GM18909 (cell line): ENCODE measurements at regions not wholly inside any gene's neighbourhood (a gene's known extent, or its start where the extent isn't known, plus 50 kb on each side); places are given as distances from the start of the nearest gene placed in this dataset.
A peak's percentile ranks its signal among the peaks of the same experiment; 100 is the strongest.

ENCODE experiments used
- ATAC-seq: cut with Tn5 transposase; IDR thresholded peaks from one replicate; pipeline ENCODE4 v1.9.1; 2021; ENCODE audit warnings: mild to moderate bottlenecking; ENCODE audit not compliant: unreplicated experiment, poor library complexity

- ATAC-seq = no peak
Measured at GRCh38 chr2:145599756-145600155, 1079.8 kb upstream of the ZEB2 start.

GRCh38 chr2:145598434-145598833 lies 1078.5 kb upstream of the ZEB2 start:
- no peak for ATAC-seq

- ATAC-seq = no peak
Measured at GRCh38 chr2:145597809-145598208, 1077.9 kb upstream of the ZEB2 start.

GRCh38 chr2:145597006-145597405 lies 1077.1 kb upstream of the ZEB2 start:
- ATAC-seq = no peak

GRCh38 chr2:145596416-145596815 lies 1076.5 kb upstream of the ZEB2 start:
- ATAC-seq = no peak

- ATAC-seq = no peak
Measured at GRCh38 chr2:145595296-145595695, 1075.4 kb upstream of the ZEB2 start.

GRCh38 chr2:145593991-145594614 lies 1074.2 kb upstream of the ZEB2 start:
- ATAC-seq = no peak

GRCh38 chr2:145593280-145593679 lies 1073.4 kb upstream of the ZEB2 start:
- ATAC-seq = peak; percentile 63

- no peak for ATAC-seq
Measured at GRCh38 chr2:145592361-145592760, 1072.4 kb upstream of the ZEB2 start.

GRCh38 chr2:145591109-145591809 lies 1071.3 kb upstream of the ZEB2 start:
- no peak for ATAC-seq

GRCh38 chr2:145587922-145588321 lies 1068.0 kb upstream of the ZEB2 start:
- no peak for ATAC-seq

GRCh38 chr2:145584353-145584752 lies 1064.4 kb upstream of the ZEB2 start:
- no peak for ATAC-seq

- no peak for ATAC-seq
Measured at GRCh38 chr2:145573608-145574007, 1053.7 kb upstream of the ZEB2 start.

- ATAC-seq = no peak
Measured at GRCh38 chr2:145572238-145572637, 1052.3 kb upstream of the ZEB2 start.

GRCh38 chr2:145569108-145569507 lies 1049.2 kb upstream of the ZEB2 start:
- no peak for ATAC-seq

- ATAC-seq = no peak
Measured at GRCh38 chr2:145563741-145564615, 1044.1 kb upstream of the ZEB2 start.

GRCh38 chr2:145561152-145561551 lies 1041.2 kb upstream of the ZEB2 start:
- no peak for ATAC-seq

GRCh38 chr2:145558617-145559350 lies 1038.9 kb upstream of the ZEB2 start:
- no peak for ATAC-seq

GRCh38 chr2:145555360-145555759 lies 1035.4 kb upstream of the ZEB2 start:
- ATAC-seq = no peak

GRCh38 chr2:145551686-145552085 lies 1031.8 kb upstream of the ZEB2 start:
- no peak for ATAC-seq

GRCh38 chr2:145548479-145548878 lies 1028.6 kb upstream of the ZEB2 start:
- no peak for ATAC-seq
